Thyroid gland (tissue), 4 donors: ENCODE measurements at regions not wholly inside any gene's neighbourhood (a gene's known extent, or its start where the extent isn't known, plus 50 kb on each side); places are given as distances from the start of the nearest gene placed in this dataset.

Experiments
- CTCF ChIP-seq, 6 experiments: fragments of 200-600 bp in 3 of 6; fragments of 450-650 bp in 3 of 6; sonication (generic) in 3 of 6; IDR thresholded peaks; one replicate each; pipeline ENCODE4 v1.5.1; 2016 to 2019; ENCODE audit warnings: antibody characterized with exemption in 6 of 6, mild to moderate bottlenecking in 2 of 6, inconsistent platforms in 1 of 6, moderate library complexity in 1 of 6
- POLR2A ChIP-seq, 2 donors: fragments of 450-650 bp; IDR thresholded peaks; one replicate each; pipeline ENCODE4 v1.6.1; 2017; ENCODE audit warnings: antibody characterized with exemption in 2 of 2, mild to moderate bottlenecking in 2 of 2, moderate library complexity in 1 of 2

- TF ChIP-seq POLR2A (IDR thresholded peaks at IDR 0.05) (no peak), CTCF (IDR thresholded peaks at IDR 0.05) (no peak)
Observed at GRCh38 chr4:23365086-23365485, 524.8 kb downstream of the PPARGC1A start.
